ENCODE measurements at regions not wholly inside any gene's neighbourhood (a gene's known extent, or its start where the extent isn't known, plus 50 kb on each side); places are given as distances from the start of the nearest gene placed in this dataset.

- peak; percentile 30 for DNase-seq (ENCODE audit: low read depth)
These were observed 171.3 kb upstream of the GAS1 start for GRCh38 chr9:87118594-87118993.

GRCh38 chr9:87119328-87119881 lies 172.1 kb upstream of the GAS1 start:
- DNase-seq (ENCODE audit: low read depth): peak; percentile 96

GRCh38 chr9:87120610-87121009 lies 173.3 kb upstream of the GAS1 start:
- DNase-seq (ENCODE audit: low read depth): no peak

- peak; percentile 89 for DNase-seq (ENCODE audit: low read depth)
These were observed 175.8 kb upstream of the GAS1 start for GRCh38 chr9:87122947-87123685.

GRCh38 chr9:87123830-87124229 lies 176.5 kb upstream of the GAS1 start:
- DNase-seq (ENCODE audit: low read depth): no peak

- no peak for DNase-seq (ENCODE audit: low read depth)
These were observed 178.5 kb upstream of the GAS1 start for GRCh38 chr9:87125819-87126218.

GRCh38 chr9:87127543-87127942 lies 180.2 kb upstream of the GAS1 start:
- DNase-seq (ENCODE audit: low read depth): no peak

GRCh38 chr9:87127978-87128614 lies 180.8 kb upstream of the GAS1 start:
- no peak for DNase-seq (ENCODE audit: low read depth)

GRCh38 chr9:87128844-87129493 lies 181.7 kb upstream of the GAS1 start:
- DNase-seq (ENCODE audit: low read depth): no peak

GRCh38 chr9:87135074-87135473 lies 187.8 kb upstream of the GAS1 start:
- DNase-seq (ENCODE audit: low read depth): no peak

- DNase-seq (ENCODE audit: low read depth): no peak
These were observed 190.4 kb upstream of the GAS1 start for GRCh38 chr9:87137718-87138117.

- DNase-seq (ENCODE audit: low read depth): no peak
These were observed 191.1 kb upstream of the GAS1 start for GRCh38 chr9:87138128-87139040.

GRCh38 chr9:87139099-87139730 lies 191.9 kb upstream of the GAS1 start:
- DNase-seq (ENCODE audit: low read depth): no peak

GRCh38 chr9:87140142-87140541 lies 192.8 kb upstream of the GAS1 start:
- no peak for DNase-seq (ENCODE audit: low read depth)

GRCh38 chr9:87140605-87141109 lies 193.4 kb upstream of the GAS1 start:
- no peak for DNase-seq (ENCODE audit: low read depth)

- DNase-seq (ENCODE audit: low read depth): no peak
These were observed 193.8 kb upstream of the GAS1 start for GRCh38 chr9:87141124-87141523.

- no peak for DNase-seq (ENCODE audit: low read depth)
These were observed 199.6 kb upstream of the GAS1 start for GRCh38 chr9:87146933-87147332.

GRCh38 chr9:87147839-87148238 lies 200.5 kb upstream of the GAS1 start:
- DNase-seq (ENCODE audit: low read depth): no peak

GRCh38 chr9:87148331-87149104 lies 201.2 kb upstream of the GAS1 start:
- peak; percentile 84 for DNase-seq (ENCODE audit: low read depth)

GRCh38 chr9:87149799-87150198 lies 202.5 kb upstream of the GAS1 start:
- DNase-seq (ENCODE audit: low read depth): peak; percentile 15
